Peyer's patch (tissue), 4 donors: ENCODE measurements at regions not wholly inside any gene's neighbourhood (a gene's known extent, or its start where the extent isn't known, plus 50 kb on each side); places are given as distances from the start of the nearest gene placed in this dataset.

Experiments used
- CTCF ChIP-seq, 6 experiments: fragments of 450-650 bp in 4 of 6; fragments of 200-600 bp in 2 of 6; sonication (generic) in 1 of 6; IDR thresholded peaks; one replicate each; pipeline ENCODE4 v1.5.1; 2017 to 2019; ENCODE audit warnings: antibody characterized with exemption in 6 of 6, mild to moderate bottlenecking in 3 of 6, moderate library complexity in 1 of 6
- POLR2A ChIP-seq, 2 donors: fragments of 450-650 bp; IDR thresholded peaks; one replicate each; pipeline ENCODE4 v1.5.1; 2017; ENCODE audit warnings: antibody characterized with exemption in 2 of 2, mild to moderate bottlenecking in 2 of 2, moderate library complexity in 2 of 2

- TF ChIP-seq CTCF (IDR thresholded peaks at IDR 0.05) = no peak
- no peak for TF ChIP-seq POLR2A (IDR thresholded peaks at IDR 0.05)
Observed at GRCh38 chr2:16014802-16015201, 74.5 kb downstream of the MYCN start.
